Keratinocyte (primary cell): ENCODE measurements at regions not wholly inside any gene's neighbourhood (a gene's known extent, or its start where the extent isn't known, plus 50 kb on each side); places are given as distances from the start of the nearest gene placed in this dataset.

ENCODE experiments used
- CTCF ChIP-seq, 3 experiments: IDR thresholded peaks in 1 of 3; conservative IDR thresholded peaks in 1 of 3; optimal IDR thresholded peaks in 1 of 3; 2 replicates in 2 of 3; 3 replicates in 1 of 3; pipeline versions ENCODE3 to v1.5.1; 2011; ENCODE audit warnings: low read length in 3 of 3, mild to moderate bottlenecking in 3 of 3, moderate library complexity in 2 of 3, control low read depth in 1 of 3, inconsistent platforms in 1 of 3; ENCODE audit not compliant: insufficient read depth in 2 of 3; ENCODE audit errors: extremely low read depth in 1 of 3
- EZH2 ChIP-seq: IDR thresholded peaks from one replicate; pipeline ENCODE4 v1.6.1; 2012; ENCODE audit warnings: inconsistent platforms, mild to moderate bottlenecking, low read length, moderate library complexity

- TF ChIP-seq EZH2: no peak
- no peak for TF ChIP-seq CTCF (optimal IDR thresholded peaks at IDR 0.05 in 1 of 3, IDR thresholded peaks at IDR 0.05 in 1 of 3, conservative IDR thresholded peaks at IDR 0.05 in 1 of 3; ENCODE audit: extremely low read depth in 1 of 3, insufficient read depth in 2 of 3, low read length in 3 of 3)
Measured at GRCh38 chr11:95704865-95705264, 84.7 kb downstream of the FAM76B start.
